ENCODE measurements at regions not wholly inside any gene's neighbourhood (a gene's known extent, or its start where the extent isn't known, plus 50 kb on each side); places are given as distances from the start of the nearest gene placed in this dataset.

DNA sequence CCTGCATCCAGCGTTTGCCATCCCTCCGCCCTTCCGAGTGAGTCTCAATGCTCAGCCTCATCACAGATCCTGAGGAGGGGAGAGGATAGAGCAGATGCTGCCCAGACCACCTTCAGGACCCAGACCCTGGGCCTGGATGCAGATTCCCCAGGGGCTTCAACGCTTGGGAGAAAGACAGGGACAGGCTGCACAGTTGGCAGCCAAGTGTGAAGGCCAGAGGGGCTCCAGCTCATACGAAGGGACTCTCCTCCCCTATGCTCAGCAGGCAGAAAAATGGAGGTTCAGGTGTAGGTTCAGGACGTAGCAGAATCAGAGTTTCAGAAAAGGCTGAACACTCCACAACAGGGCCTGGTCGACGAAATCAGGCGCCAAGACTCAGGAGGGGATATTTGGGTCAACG, 378.5 kb upstream of the IRX1 start:
- TF ChIP-seq, protein P1, sequence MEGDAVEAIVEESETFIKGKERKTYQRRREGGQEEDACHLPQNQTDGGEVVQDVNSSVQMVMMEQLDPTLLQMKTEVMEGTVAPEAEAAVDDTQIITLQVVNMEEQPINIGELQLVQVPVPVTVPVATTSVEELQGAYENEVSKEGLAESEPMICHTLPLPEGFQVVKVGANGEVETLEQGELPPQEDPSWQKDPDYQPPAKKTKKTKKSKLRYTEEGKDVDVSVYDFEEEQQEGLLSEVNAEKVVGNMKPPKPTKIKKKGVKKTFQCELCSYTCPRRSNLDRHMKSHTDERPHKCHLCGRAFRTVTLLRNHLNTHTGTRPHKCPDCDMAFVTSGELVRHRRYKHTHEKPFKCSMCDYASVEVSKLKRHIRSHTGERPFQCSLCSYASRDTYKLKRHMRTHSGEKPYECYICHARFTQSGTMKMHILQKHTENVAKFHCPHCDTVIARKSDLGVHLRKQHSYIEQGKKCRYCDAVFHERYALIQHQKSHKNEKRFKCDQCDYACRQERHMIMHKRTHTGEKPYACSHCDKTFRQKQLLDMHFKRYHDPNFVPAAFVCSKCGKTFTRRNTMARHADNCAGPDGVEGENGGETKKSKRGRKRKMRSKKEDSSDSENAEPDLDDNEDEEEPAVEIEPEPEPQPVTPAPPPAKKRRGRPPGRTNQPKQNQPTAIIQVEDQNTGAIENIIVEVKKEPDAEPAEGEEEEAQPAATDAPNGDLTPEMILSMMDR (IDR thresholded peaks at IDR 0.05) = no peak
- TF ChIP-seq POLR2AphosphoS5 (IDR thresholded peaks at IDR 0.05) (no peak), POLR2A (IDR thresholded peaks at IDR 0.05) (no peak)
